GM12878 (cell line): ENCODE measurements at regions not wholly inside any gene's neighbourhood (a gene's known extent, or its start where the extent isn't known, plus 50 kb on each side); places are given as distances from the start of the nearest gene placed in this dataset.

Source experiments
- CHD2 ChIP-seq: IDR thresholded peaks from 2 replicates; pipeline ENCODE4 v1.6.1; 2011; ENCODE audit warnings: low read depth, low read length, improper control_type of control experiment, borderline replicate concordance
- TCF7 ChIP-seq: IDR thresholded peaks from 2 replicates; pipeline ENCODE4 v1.6.1; 2014; ENCODE audit warnings: antibody characterized with exemption, borderline replicate concordance
- TF ChIP-seq, protein P1 (sequence below), 3 experiments: IDR thresholded peaks in 2 of 3; conservative IDR thresholded peaks in 1 of 3; 2 replicates each; pipeline ENCODE4 v1.5.1; 2011; ENCODE audit warnings: low read depth in 3 of 3, low read length in 3 of 3, mild to moderate bottlenecking in 3 of 3, control low read depth in 2 of 3, moderate library complexity in 2 of 3, inconsistent platforms in 1 of 3, mixed read lengths in 1 of 3; ENCODE audit not compliant: control insufficient read depth in 2 of 3, insufficient read depth in 1 of 3; ENCODE audit errors: extremely low read depth in 1 of 3

DNA sequence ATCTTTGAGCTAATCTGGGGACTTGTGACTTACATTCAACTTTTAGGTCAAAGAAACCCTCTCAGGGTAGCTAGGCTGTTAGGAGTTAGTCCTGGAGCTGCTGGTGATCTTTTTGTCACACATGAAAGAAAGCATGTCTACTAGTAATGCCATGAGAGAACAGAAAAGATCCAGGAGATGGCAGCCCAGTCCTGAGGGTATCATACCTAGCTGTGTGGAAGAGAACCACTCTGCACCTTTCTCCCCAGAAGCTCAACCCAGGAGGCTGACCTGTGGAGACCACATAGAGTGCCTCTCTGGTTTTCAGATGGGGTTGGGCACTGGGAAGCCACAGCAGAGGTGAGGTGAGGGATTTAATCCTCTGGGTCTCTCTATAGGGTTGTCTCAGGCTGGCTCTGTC lies 460.2 kb upstream of the UBE2E3 start:
- TF ChIP-seq, protein P1, sequence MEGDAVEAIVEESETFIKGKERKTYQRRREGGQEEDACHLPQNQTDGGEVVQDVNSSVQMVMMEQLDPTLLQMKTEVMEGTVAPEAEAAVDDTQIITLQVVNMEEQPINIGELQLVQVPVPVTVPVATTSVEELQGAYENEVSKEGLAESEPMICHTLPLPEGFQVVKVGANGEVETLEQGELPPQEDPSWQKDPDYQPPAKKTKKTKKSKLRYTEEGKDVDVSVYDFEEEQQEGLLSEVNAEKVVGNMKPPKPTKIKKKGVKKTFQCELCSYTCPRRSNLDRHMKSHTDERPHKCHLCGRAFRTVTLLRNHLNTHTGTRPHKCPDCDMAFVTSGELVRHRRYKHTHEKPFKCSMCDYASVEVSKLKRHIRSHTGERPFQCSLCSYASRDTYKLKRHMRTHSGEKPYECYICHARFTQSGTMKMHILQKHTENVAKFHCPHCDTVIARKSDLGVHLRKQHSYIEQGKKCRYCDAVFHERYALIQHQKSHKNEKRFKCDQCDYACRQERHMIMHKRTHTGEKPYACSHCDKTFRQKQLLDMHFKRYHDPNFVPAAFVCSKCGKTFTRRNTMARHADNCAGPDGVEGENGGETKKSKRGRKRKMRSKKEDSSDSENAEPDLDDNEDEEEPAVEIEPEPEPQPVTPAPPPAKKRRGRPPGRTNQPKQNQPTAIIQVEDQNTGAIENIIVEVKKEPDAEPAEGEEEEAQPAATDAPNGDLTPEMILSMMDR (IDR thresholded peaks at IDR 0.05 in 2 of 3, conservative IDR thresholded peaks at IDR 0.05 in 1 of 3; ENCODE audit: control insufficient read depth in 2 of 3, extremely low read depth in 1 of 3, insufficient read depth in 1 of 3, low read depth in 3 of 3, low read length in 3 of 3), result no peak
- no peak for TF ChIP-seq CHD2
- no peak for TF ChIP-seq TCF7
